ENCODE measurements at regions not wholly inside any gene's neighbourhood (a gene's known extent, or its start where the extent isn't known, plus 50 kb on each side); places are given as distances from the start of the nearest gene placed in this dataset.
"Not testable (repeated sequence)": the region's sequence is repeated elsewhere in the genome, so short reads cannot be mapped to it uniquely, and the experiment has no call there.

DNA sequence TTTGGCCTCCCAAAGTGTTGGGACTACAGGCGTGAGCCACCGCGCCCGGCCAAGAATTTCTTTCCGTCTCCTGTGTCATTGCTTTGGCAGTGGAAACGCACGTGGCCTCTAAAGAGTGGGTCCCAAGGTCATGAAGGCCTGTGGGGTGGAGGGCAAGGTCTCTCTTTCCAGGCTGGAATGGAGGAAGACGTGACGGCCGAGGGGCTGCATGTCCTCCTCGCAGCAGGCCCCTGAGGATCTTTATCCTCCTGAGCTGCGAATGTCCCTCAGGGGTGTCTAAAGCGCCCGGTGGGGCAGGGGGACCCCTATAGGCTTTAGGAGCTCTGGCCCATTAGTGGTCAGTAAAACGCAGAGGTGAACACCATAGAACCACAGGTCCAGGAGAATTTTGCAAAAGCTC is 118.5 kb downstream of the CCDC74A start:
- TF ChIP-seq, protein P1, sequence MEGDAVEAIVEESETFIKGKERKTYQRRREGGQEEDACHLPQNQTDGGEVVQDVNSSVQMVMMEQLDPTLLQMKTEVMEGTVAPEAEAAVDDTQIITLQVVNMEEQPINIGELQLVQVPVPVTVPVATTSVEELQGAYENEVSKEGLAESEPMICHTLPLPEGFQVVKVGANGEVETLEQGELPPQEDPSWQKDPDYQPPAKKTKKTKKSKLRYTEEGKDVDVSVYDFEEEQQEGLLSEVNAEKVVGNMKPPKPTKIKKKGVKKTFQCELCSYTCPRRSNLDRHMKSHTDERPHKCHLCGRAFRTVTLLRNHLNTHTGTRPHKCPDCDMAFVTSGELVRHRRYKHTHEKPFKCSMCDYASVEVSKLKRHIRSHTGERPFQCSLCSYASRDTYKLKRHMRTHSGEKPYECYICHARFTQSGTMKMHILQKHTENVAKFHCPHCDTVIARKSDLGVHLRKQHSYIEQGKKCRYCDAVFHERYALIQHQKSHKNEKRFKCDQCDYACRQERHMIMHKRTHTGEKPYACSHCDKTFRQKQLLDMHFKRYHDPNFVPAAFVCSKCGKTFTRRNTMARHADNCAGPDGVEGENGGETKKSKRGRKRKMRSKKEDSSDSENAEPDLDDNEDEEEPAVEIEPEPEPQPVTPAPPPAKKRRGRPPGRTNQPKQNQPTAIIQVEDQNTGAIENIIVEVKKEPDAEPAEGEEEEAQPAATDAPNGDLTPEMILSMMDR (conservative IDR thresholded peaks at IDR 0.05) = not testable (repeated sequence)
- not testable (repeated sequence) for TF ChIP-seq ZFX (IDR thresholded peaks at IDR 0.05)

Measured in C4-2B (cell line).